OCI-LY1 (cell line): ENCODE measurements at regions not wholly inside any gene's neighbourhood (a gene's known extent, or its start where the extent isn't known, plus 50 kb on each side); places are given as distances from the start of the nearest gene placed in this dataset.
"Not testable (repeated sequence)": the region's sequence is repeated elsewhere in the genome, so short reads cannot be mapped to it uniquely, and the experiment has no call there.

Experiments
- H2AFZ ChIP-seq: fragments of 200-600 bp; sonication (generic), shearing (Covaris generic); 2 replicates; pipeline ENCODE4 v1.6.0; 2014; ENCODE audit warnings: antibody characterized with exemption, mild to moderate bottlenecking, low read length
- H3F3A ChIP-seq: fragments of 200-600 bp; sonication (generic), shearing (Covaris generic); 2 replicates; pipeline ENCODE4 v1.6.0; 2014; ENCODE audit warnings: mild to moderate bottlenecking, antibody characterized with exemption, low read length, moderate library complexity; ENCODE audit not compliant: insufficient read depth
- H3K27ac ChIP-seq: fragments of 200-600 bp; sonication (generic); 2 replicates; pipeline ENCODE4 v1.5.1; 2014; ENCODE audit warnings: low read length, mixed run types, mild to moderate bottlenecking, low read depth; ENCODE audit not compliant: poor library complexity, severe bottlenecking
- H3K27me3 ChIP-seq: fragments of 200-600 bp; sonication (generic); 2 replicates; pipeline ENCODE4 v1.6.0; 2014; ENCODE audit warnings: antibody characterized with exemption, mild to moderate bottlenecking, low read length, moderate library complexity; ENCODE audit not compliant: insufficient read depth
- H3K36me3 ChIP-seq: fragments of 200-600 bp; sonication (generic); 2 replicates; pipeline ENCODE4 v1.6.1; 2014; ENCODE audit warnings: mild to moderate bottlenecking, antibody characterized with exemption, low read length, moderate library complexity, mixed read lengths; ENCODE audit not compliant: insufficient read depth
- H3K4me1 ChIP-seq: fragments of 200-600 bp; sonication (generic); 2 replicates; pipeline ENCODE4 v1.5.1; 2014; ENCODE audit warnings: mild to moderate bottlenecking, low read length, moderate library complexity; ENCODE audit not compliant: insufficient read depth, severe bottlenecking
- H3K4me2 ChIP-seq: fragments of 200-600 bp; sonication (generic), shearing (Covaris generic); 2 replicates; pipeline ENCODE4 v1.6.1; 2014; ENCODE audit warnings: low read length
- H3K4me3 ChIP-seq: fragments of 200-600 bp; sonication (generic); 2 replicates; pipeline ENCODE4 v1.5.1; 2014; ENCODE audit warnings: low read length, low read depth, mild to moderate bottlenecking, mixed read lengths; ENCODE audit not compliant: poor library complexity, severe bottlenecking
- H3K79me2 ChIP-seq: fragments of 200-600 bp; shearing (Covaris generic); 2 replicates; pipeline ENCODE4 v1.6.1; 2016; ENCODE audit warnings: mixed run types, low read length, mixed read lengths; ENCODE audit not compliant: insufficient read depth
- H3K9ac ChIP-seq: fragments of 200-600 bp; sonication (generic), shearing (Covaris generic); 2 replicates; pipeline ENCODE4 v1.6.1; 2014; ENCODE audit warnings: mild to moderate bottlenecking, low read length, mixed read lengths
- H3K9me2 ChIP-seq: fragments of 200-600 bp; sonication (generic), shearing (Covaris generic); 2 replicates; pipeline ENCODE4 v1.6.1; 2014; ENCODE audit warnings: low read depth, mild to moderate bottlenecking, low read length, mixed read lengths
- H3K9me3 ChIP-seq: fragments of 200-600 bp; shearing (Covaris generic); 2 replicates; pipeline ENCODE4 v1.6.1; 2014; ENCODE audit warnings: low read length, mixed read lengths
- H4K20me1 ChIP-seq: fragments of 200-600 bp; sonication (generic), shearing (Covaris generic); 2 replicates; pipeline ENCODE4 v1.6.0; 2016; ENCODE audit warnings: mild to moderate bottlenecking, low read length; ENCODE audit not compliant: insufficient read depth
- CTCF ChIP-seq: fragments of 200-600 bp; sonication (generic), shearing (Covaris generic); IDR thresholded peaks from 2 replicates; pipeline ENCODE4 v1.5.1; 2017; ENCODE audit warnings: mild to moderate bottlenecking, antibody characterized with exemption, low read length, moderate library complexity, mixed read lengths
- EZH2 ChIP-seq: fragments of 200-600 bp; sonication (generic), shearing (Covaris generic); IDR thresholded peaks from 2 replicates; pipeline ENCODE4 v1.8.0; 2017; ENCODE audit warnings: borderline replicate concordance, mixed run types, mild to moderate bottlenecking, antibody characterized with exemption, low read length, moderate library complexity, mixed read lengths

DNA sequence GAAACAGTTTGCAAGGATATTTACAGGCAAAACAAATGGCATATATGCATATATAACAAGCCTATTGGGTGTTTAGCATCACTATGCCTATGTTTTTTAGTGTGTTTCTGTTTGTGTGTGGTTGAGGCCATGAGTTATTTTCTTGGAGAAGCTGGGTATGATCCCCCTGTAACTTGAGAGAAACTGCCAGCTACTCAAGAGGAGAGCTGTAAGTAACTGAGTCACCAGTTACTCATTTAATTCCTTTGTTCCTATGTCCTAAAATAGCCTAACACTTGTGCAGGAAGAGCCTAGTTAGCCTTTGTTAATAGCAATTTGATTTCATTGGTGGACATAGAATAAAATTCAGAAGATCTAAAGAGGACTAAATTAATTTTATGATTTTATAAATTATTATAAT is 79.1 kb downstream of the PWWP3B start:
- Histone ChIP-seq H3K36me3 (no peaks in the 10 kb centered on the region), H3K4me3 (no peak overlapping the region), H2AFZ (no peak overlapping the region), H3K27me3 (no peaks in the 10 kb centered on the region), H3K4me2 (no peak overlapping the region), H4K20me1 (no peaks in the 10 kb centered on the region), H3K9me2 (no peaks in the 10 kb centered on the region), H3K79me2 (no peaks in the 10 kb centered on the region), H3F3A (no peaks in the 10 kb centered on the region), H3K9ac (no peak overlapping the region), H3K9me3 (no peaks in the 10 kb centered on the region), H3K27ac (no peak overlapping the region), H3K4me1 (no peaks in the 10 kb centered on the region)
- no peak for TF ChIP-seq EZH2
- no peak for TF ChIP-seq CTCF

DNA sequence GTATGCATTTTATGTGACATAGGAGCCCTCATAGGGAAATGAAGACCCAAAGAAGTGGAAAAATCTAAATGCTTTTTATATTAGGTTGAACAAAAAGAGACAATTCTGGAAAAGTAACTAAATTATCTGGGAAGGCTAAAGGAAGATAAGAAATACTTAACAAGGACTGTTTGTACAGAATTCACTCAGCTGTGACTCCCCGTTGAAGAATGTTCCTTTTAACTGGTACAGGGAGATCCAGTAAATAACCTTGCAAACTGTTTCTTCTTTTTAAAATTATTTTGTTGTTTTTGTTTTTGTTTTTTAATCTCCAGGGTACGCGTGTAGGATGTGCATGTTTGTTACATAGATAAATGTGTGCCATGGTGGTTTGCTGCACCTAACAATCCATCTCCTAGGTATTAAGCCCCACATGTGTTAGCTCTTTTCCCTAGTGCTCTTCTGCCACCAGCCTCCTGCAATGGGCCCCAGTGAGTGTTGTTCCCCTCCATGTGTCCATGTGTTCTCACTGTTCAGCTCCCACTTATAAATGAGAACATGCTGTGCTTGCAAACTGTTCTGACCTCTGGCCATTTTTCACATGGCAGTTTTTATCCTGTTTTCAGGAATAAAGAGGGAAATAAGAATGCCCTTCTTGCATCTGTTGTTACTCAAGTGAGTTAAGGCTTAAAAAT is 81.7 kb downstream of the PWWP3B start:
- no peaks in the 10 kb centered on the region for H3F3A ChIP-seq
- H3K9ac ChIP-seq: no peak overlapping the region
- H4K20me1 ChIP-seq: no peaks in the 10 kb centered on the region
- no peaks in the 10 kb centered on the region for H3K36me3 ChIP-seq
- no peak overlapping the region for H2AFZ ChIP-seq
- no peak overlapping the region for H3K4me2 ChIP-seq
- no peaks in the 10 kb centered on the region for H3K9me2 ChIP-seq
- H3K79me2 ChIP-seq: no peaks in the 10 kb centered on the region
- TF ChIP-seq EZH2 (no peak), CTCF (no peak)
- H3K27ac ChIP-seq: no peak overlapping the region
- no peak overlapping the region for H3K4me3 ChIP-seq
- no peaks in the 10 kb centered on the region for H3K4me1 ChIP-seq
- H3K9me3 ChIP-seq: no peaks in the 10 kb centered on the region
- H3K27me3 ChIP-seq: no peaks in the 10 kb centered on the region

DNA sequence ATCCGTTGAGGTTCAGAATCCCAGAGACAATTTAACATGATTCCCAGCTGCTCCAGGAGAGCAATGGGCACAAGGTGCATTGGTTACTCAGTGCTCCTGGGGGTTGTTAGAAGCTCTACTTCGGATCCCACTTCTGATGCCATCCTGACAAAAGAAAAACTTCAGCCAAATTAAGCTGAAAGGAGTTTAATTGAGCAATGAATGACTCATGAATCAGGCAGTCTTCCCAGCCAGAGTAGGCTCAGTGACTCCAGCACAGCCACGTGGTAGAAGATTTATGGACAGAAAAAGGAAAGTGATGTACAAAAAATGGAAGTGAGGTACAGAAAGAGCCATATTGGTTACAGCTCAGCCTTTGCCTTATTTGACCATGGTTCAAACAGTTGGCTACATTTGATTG is 95.7 kb downstream of the PWWP3B start:
- Histone ChIP-seq H3K4me1 (no peaks in the 10 kb centered on the region), H2AFZ (no peak overlapping the region), H3F3A (no peaks in the 10 kb centered on the region), H3K27me3 (no peaks in the 10 kb centered on the region), H3K9me3 (no peaks in the 10 kb centered on the region), H3K36me3 (no peaks in the 10 kb centered on the region), H3K79me2 (no peaks in the 10 kb centered on the region), H3K27ac (no peak overlapping the region), H3K4me2 (no peak overlapping the region), H3K4me3 (no peak overlapping the region), H3K9me2 (no peaks in the 10 kb centered on the region), H4K20me1 (no peaks in the 10 kb centered on the region), H3K9ac (no peak overlapping the region)
- TF ChIP-seq EZH2: no peak
- TF ChIP-seq CTCF: no peak

GRCh38 chrX:106273947-106274587 is 106.0 kb downstream of the PWWP3B start:
- H4K20me1 ChIP-seq, H3K79me2 ChIP-seq, H3K27ac ChIP-seq, H2AFZ ChIP-seq, H3K4me1 ChIP-seq, H3K9ac ChIP-seq, H3K9me2 ChIP-seq, H3K27me3 ChIP-seq, H3K4me3 ChIP-seq, H3K9me3 ChIP-seq, H3K36me3 ChIP-seq, H3F3A ChIP-seq, H3K4me2 ChIP-seq: not testable (repeated sequence)

DNA sequence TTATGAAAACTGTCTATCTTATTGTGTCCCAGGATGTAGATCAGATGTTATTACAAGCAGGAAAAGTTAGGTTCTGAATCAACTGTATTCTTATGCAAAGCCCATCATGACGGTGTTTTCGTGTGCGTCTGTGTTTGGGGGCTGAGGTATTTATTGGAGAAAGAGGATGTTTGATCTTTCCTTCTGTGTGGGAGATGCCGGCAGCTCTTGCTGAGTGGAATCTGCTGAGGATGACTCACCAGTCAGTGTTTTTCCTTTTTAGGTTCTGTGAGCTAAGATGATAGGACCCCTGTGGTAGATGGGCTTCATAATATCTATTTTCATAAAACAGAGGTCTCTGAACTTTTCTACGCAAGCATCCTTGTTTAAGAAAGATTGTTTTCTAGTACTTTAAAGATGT is 107.1 kb downstream of the PWWP3B start:
- H3K27ac ChIP-seq, H3K4me2 ChIP-seq, H3K36me3 ChIP-seq, H2AFZ ChIP-seq, H3K79me2 ChIP-seq, H3F3A ChIP-seq, H3K4me1 ChIP-seq, H3K9me2 ChIP-seq, H3K9me3 ChIP-seq, H3K9ac ChIP-seq, H3K4me3 ChIP-seq, H4K20me1 ChIP-seq, H3K27me3 ChIP-seq: not testable (repeated sequence)
